IMR-90 (cell line): ENCODE measurements at regions not wholly inside any gene's neighbourhood (a gene's known extent, or its start where the extent isn't known, plus 50 kb on each side); places are given as distances from the start of the nearest gene placed in this dataset.

Experiments used
- ATAC-seq: fragments of 200-7000 bp; cut with Tn5 transposase; 2 replicates; pipeline ENCODE4 v1.9.1; 2020; ENCODE audit warnings: low read depth, mild to moderate bottlenecking, moderate library complexity
- BruUV-seq: library from RNA; stranded (reverse); fragments of 400-500 nt; replicated peaks from 2 replicates; lab custom pipeline; 2021; lab: Mats Ljungman, UMichigan
- CTCF ChIA-PET: fragments of 300-600 bp; formaldehyde crosslinking; extraction: SDS; loops from one replicate; lab custom pipeline; 2021; ENCODE audit warnings: antibody characterized with exemption; lab: Yijun Ruan, JAX
- POLR2A ChIA-PET: fragments of 300-600 bp; sonication (Branson Sonifier 250); formaldehyde crosslinking; loops from one replicate; lab custom pipeline; 2022; ENCODE audit warnings: antibody characterized with exemption; ENCODE audit not compliant: unreplicated experiment; lab: Charles Lee
- DNase-seq: peaks from one replicate; pipeline ENCODE4 v3.0.0; 2013
- H2AFZ ChIP-seq: replicated peaks from 2 replicates; pipeline ENCODE3; 2013; ENCODE audit warnings: low read length, mild to moderate bottlenecking; ENCODE audit not compliant: poor library complexity
- H2AK5ac ChIP-seq: 2 replicates; pipeline ENCODE4 v1.6.1; 2013; ENCODE audit warnings: low read depth, low read length, inconsistent platforms
- H2AK9ac ChIP-seq: replicated peaks from 2 replicates; pipeline ENCODE3; 2013; ENCODE audit warnings: mild to moderate bottlenecking, low read depth, low read length, moderate library complexity; ENCODE audit not compliant: poor library complexity
- H2BK120ac ChIP-seq: 2 replicates; pipeline ENCODE4 v1.6.1; 2013; ENCODE audit warnings: low read depth, low read length, inconsistent platforms
- H2BK15ac ChIP-seq: 3 replicates; pipeline ENCODE4 v1.6.1; 2013; ENCODE audit warnings: low read depth, low read length, inconsistent platforms
- H2BK20ac ChIP-seq: 2 replicates; pipeline ENCODE4 v1.6.1; 2013; ENCODE audit warnings: low read depth, mild to moderate bottlenecking, inconsistent platforms, low read length, moderate library complexity
- H2BK5ac ChIP-seq: 2 replicates; pipeline ENCODE4 v1.6.1; 2013; ENCODE audit warnings: mild to moderate bottlenecking, low read depth, low read length, inconsistent platforms; ENCODE audit not compliant: poor library complexity, severe bottlenecking
- H3K14ac ChIP-seq: replicated peaks from 2 replicates; pipeline ENCODE4 v1.6.1; 2013; ENCODE audit warnings: low read depth, low read length, inconsistent platforms
- H3K18ac ChIP-seq: 2 replicates; pipeline ENCODE4 v1.6.1; 2013; ENCODE audit warnings: low read depth, low read length, control low read depth
- H3K23ac ChIP-seq: 2 replicates; pipeline ENCODE4 v1.6.1; 2013; ENCODE audit warnings: low read depth, low read length, inconsistent platforms
- H3K27ac ChIP-seq: 2 replicates; pipeline ENCODE4 v1.5.1; 2013; ENCODE audit warnings: mild to moderate bottlenecking, control low read depth, low read length; ENCODE audit not compliant: insufficient read depth
- H3K27me3 ChIP-seq: 2 replicates; pipeline ENCODE4 v1.6.1; 2013; ENCODE audit warnings: low read length; ENCODE audit not compliant: control insufficient read depth, insufficient read depth
- H3K36me3 ChIP-seq: 2 replicates; pipeline ENCODE4 v1.6.1; 2013; ENCODE audit warnings: low read length, mixed read lengths; ENCODE audit not compliant: control insufficient read depth, insufficient read depth
- H3K4ac ChIP-seq: 2 replicates; pipeline ENCODE4 v1.6.1; 2013; ENCODE audit warnings: low read depth, low read length, inconsistent platforms
- H3K4me1 ChIP-seq: 2 replicates; pipeline ENCODE4 v1.6.1; 2013; ENCODE audit warnings: low read length, mixed read lengths; ENCODE audit not compliant: control insufficient read depth, insufficient read depth
- H3K4me2 ChIP-seq: 2 replicates; pipeline ENCODE4 v1.6.1; 2013; ENCODE audit warnings: low read depth, mild to moderate bottlenecking, control low read depth, low read length, moderate library complexity
- H3K4me3 ChIP-seq: 2 replicates; pipeline ENCODE4 v1.5.1; 2013; ENCODE audit warnings: low read depth, mild to moderate bottlenecking, control low read depth, low read length, moderate library complexity; ENCODE audit not compliant: insufficient read depth
- H3K56ac ChIP-seq: 2 replicates; pipeline ENCODE4 v1.6.1; 2013; ENCODE audit warnings: low read length, inconsistent platforms; ENCODE audit not compliant: insufficient read depth; ENCODE audit errors: extremely low read depth
- H3K79me1 ChIP-seq, 2 experiments: 2 replicates each; pipeline ENCODE4 v1.6.1; 2013; ENCODE audit warnings: low read length in 2 of 2, inconsistent platforms in 1 of 2, low read depth in 1 of 2
- H3K9ac ChIP-seq: 2 replicates; pipeline ENCODE4 v1.6.1; 2013; ENCODE audit warnings: low read depth, low read length, control low read depth
- H3K9me1 ChIP-seq: 2 replicates; pipeline ENCODE4 v1.6.1; 2013; ENCODE audit warnings: low read length, inconsistent platforms; ENCODE audit not compliant: insufficient read depth
- H3K9me3 ChIP-seq: 2 replicates; pipeline ENCODE4 v1.6.1; 2013; ENCODE audit warnings: low read length; ENCODE audit not compliant: control insufficient read depth, insufficient read depth
- H4K20me1 ChIP-seq: 2 replicates; pipeline ENCODE4 v1.6.1; 2013; ENCODE audit warnings: low read length, inconsistent platforms; ENCODE audit not compliant: insufficient read depth
- H4K5ac ChIP-seq: 2 replicates; pipeline ENCODE4 v1.6.1; 2013; ENCODE audit warnings: mild to moderate bottlenecking, low read depth, low read length, control low read depth
- H4K8ac ChIP-seq, 2 experiments: 2 replicates each; pipeline ENCODE4 v1.6.1; 2013; ENCODE audit warnings: low read depth in 2 of 2, low read length in 2 of 2, control low read depth in 1 of 2, inconsistent platforms in 1 of 2
- H4K91ac ChIP-seq: 2 replicates; pipeline ENCODE4 v1.6.1; 2013; ENCODE audit warnings: low read depth, low read length, inconsistent platforms; ENCODE audit not compliant: insufficient read depth
- BHLHE40 ChIP-seq: fragments of 150-350 bp; IDR thresholded peaks from 2 replicates; pipeline ENCODE4 v1.6.1; 2016; ENCODE audit warnings: mild to moderate bottlenecking, low read depth, low read length
- RFX5 ChIP-seq: IDR thresholded peaks from 2 replicates; pipeline ENCODE4 v1.8.0; 2012; ENCODE audit warnings: low read depth, mild to moderate bottlenecking, low read length, moderate library complexity
- WGBS, 2 experiments: methylation state at CpG; one replicate each; pipeline versions ENCODE4 v1.1.5 to v1.1.7; 2013; ENCODE audit warnings: missing lambda C conversion rate in 2 of 2; ENCODE audit not compliant: insufficient read length in 1 of 2; ENCODE audit errors: extremely low coverage in 2 of 2; 5-methylcytosine and 5-hydroxymethylcytosine counted together
- dilution Hi-C: fragments of 300-500 bp; cut with HindIII; formaldehyde crosslinking; loops from one replicate; pipeline ENCODE4 v1.14.3; 2018; ENCODE audit warnings: low sequenced_read_pairs; ENCODE audit not compliant: unreplicated experiment
- in situ Hi-C: fragments of 300-500 bp; cut with MboI; formaldehyde crosslinking; loops from 3 replicates; pipeline ENCODE4 v1.14.3; 2019; ENCODE audit warnings: low sequenced_read_pairs, inconsistent platforms, mixed read lengths
- intact Hi-C: fragments of 100-400 bp; cut with micrococcal nuclease; formaldehyde crosslinking; loops from 2 replicates; pipeline ENCODE4 v1.10.0; 2022

DNA sequence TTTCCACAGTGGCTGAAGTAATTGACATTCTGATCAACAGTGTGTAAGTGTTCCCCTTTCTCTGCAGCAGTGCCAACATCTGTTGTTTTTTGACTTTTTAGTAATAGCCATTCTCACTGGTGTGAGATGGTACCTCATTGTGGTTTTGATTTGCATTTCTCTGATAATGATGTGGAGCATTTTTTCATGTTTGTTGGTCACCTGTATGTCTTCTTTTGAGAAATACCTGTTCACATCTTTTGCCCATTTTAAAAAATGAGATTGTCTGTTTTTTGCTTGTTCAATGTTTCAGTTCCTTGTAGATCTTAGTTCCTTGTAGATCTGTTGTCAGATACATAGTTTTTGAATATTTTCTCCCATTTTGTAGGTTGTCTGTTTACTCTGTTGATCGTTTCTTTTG lies 162.5 kb upstream of the PITX1 start:
- H2AK9ac ChIP-seq, result no peak overlapping the region
- no peak overlapping the region for H2BK5ac ChIP-seq
- no peak overlapping the region for H3K18ac ChIP-seq
- no peak overlapping the region for H2BK15ac ChIP-seq
- no peak overlapping the region for H3K27ac ChIP-seq
- no peak for ATAC-seq
- H3K14ac ChIP-seq, result no peak overlapping the region
- no peak overlapping the region for H3K23ac ChIP-seq
- ChIA-PET CTCF (interaction anchor here (1.1 kb wide), 1 partner anchor 8 kb away, joined by 3 read pairs; no protein-coding TSS in a partner anchor), POLR2A (no interaction called here)
- no peak overlapping the region for H2AK5ac ChIP-seq
- H2BK20ac ChIP-seq, result no peak overlapping the region
- DNase-seq, result no peak
- H4K8ac ChIP-seq, result no peak overlapping the region
- no peak overlapping the region for H2BK120ac ChIP-seq
- H3K9me3 ChIP-seq, result no peaks in the 10 kb centered on the region
- no peak overlapping the region for H3K4me3 ChIP-seq
- no peaks in the 10 kb centered on the region for H4K20me1 ChIP-seq
- H4K91ac ChIP-seq, result no peak overlapping the region
- H3K4me2 ChIP-seq, result no peak overlapping the region
- H3K27me3 ChIP-seq, result no peaks in the 10 kb centered on the region
- H4K5ac ChIP-seq, result no peak overlapping the region
- no peak overlapping the region for H2AFZ ChIP-seq
- TF ChIP-seq BHLHE40 (no peak), RFX5 (no peak)
- no peaks in the 10 kb centered on the region for H3K36me3 ChIP-seq
- dilution Hi-C loops, result no loop called here
- intact Hi-C loops, result no loop called here
- no peak overlapping the region for H3K4ac ChIP-seq
- H3K9ac ChIP-seq, result no peak overlapping the region
- in situ Hi-C loops, result loop anchor here (5.0 kb wide), 1 partner anchor 136 kb away; no protein-coding TSS in a partner anchor
- BruUV-seq, result no TSS peak
- 0 out of 4 replicates have a peak, but pooled peaks cover 0 to 3% of the 10 kb centered on the region in 2 experiments for H3K79me1 ChIP-seq
- H3K4me1 ChIP-seq, result peaks cover 15% of the 10 kb centered on the region
- no peak overlapping the region for H3K56ac ChIP-seq
- no CpG with 5 or more reads among the region's 1 CpG for WGBS, 2 experiments
- H3K9me1 ChIP-seq, result peaks cover 6% of the 10 kb centered on the region; the same call in 1 of the 2 replicates
